Endodermal cell (in vitro differentiated cells): ENCODE measurements at regions not wholly inside any gene's neighbourhood (a gene's known extent, or its start where the extent isn't known, plus 50 kb on each side); places are given as distances from the start of the nearest gene placed in this dataset.

Source experiments
- DNase-seq: peaks from one replicate; pipeline ENCODE4 v3.0.0-alpha.2; 2017
- H3K27ac ChIP-seq: 2 replicates; pipeline ENCODE4 v1.5.1; 2013; ENCODE audit warnings: mild to moderate bottlenecking, low read depth, low read length, moderate library complexity
- H3K27me3 ChIP-seq: 2 replicates; pipeline ENCODE4 v1.6.1; 2013; ENCODE audit warnings: mild to moderate bottlenecking, low read length, moderate library complexity; ENCODE audit not compliant: insufficient read depth, control insufficient read depth, poor library complexity, severe bottlenecking
- H3K36me3 ChIP-seq: 2 replicates; pipeline ENCODE4 v1.7.0; 2013; ENCODE audit warnings: mild to moderate bottlenecking, low read length, moderate library complexity; ENCODE audit not compliant: control insufficient read depth, insufficient read depth
- H3K4me1 ChIP-seq: one replicate; pipeline ENCODE4 v1.7.0; 2013; ENCODE audit warnings: low read length; ENCODE audit not compliant: control insufficient read depth, insufficient read depth
- H3K4me3 ChIP-seq: 2 replicates; pipeline ENCODE4 v1.5.1; 2013; ENCODE audit warnings: mild to moderate bottlenecking, low read length, moderate library complexity
- H3K9ac ChIP-seq: 2 replicates; pipeline ENCODE4 v1.6.1; 2013; ENCODE audit warnings: mild to moderate bottlenecking, low read length, moderate library complexity; ENCODE audit not compliant: poor library complexity, severe bottlenecking; ENCODE audit errors: extremely low read depth
- H3K9me3 ChIP-seq: 2 replicates; pipeline ENCODE4 v1.6.1; 2013; ENCODE audit warnings: mild to moderate bottlenecking, low read length, moderate library complexity; ENCODE audit not compliant: control insufficient read depth
- H3K27ac Mint-ChIP-seq: 2 replicates; pipeline ENCODE4 v1.8.0; 2020; ENCODE audit warnings: mixed read lengths
- H3K27me3 Mint-ChIP-seq: 2 replicates; pipeline ENCODE4 v1.8.0; 2021; ENCODE audit warnings: mild to moderate bottlenecking, mixed read lengths; ENCODE audit not compliant: insufficient read depth
- H3K36me3 Mint-ChIP-seq: 2 replicates; pipeline ENCODE4 v1.8.0; 2020; ENCODE audit warnings: low read depth, mixed read lengths
- H3K4me1 Mint-ChIP-seq: 2 replicates; pipeline ENCODE4 v1.8.0; 2020; ENCODE audit warnings: mixed read lengths
- H3K4me3 Mint-ChIP-seq: 2 replicates; pipeline ENCODE4 v1.8.0; 2020; ENCODE audit warnings: mild to moderate bottlenecking, moderate library complexity, mixed read lengths
- H3K9me3 Mint-ChIP-seq: 2 replicates; pipeline ENCODE4 v1.8.0; 2020; ENCODE audit warnings: mild to moderate bottlenecking, mixed read lengths
- WGBS, 2 experiments: methylation state at CpG; one replicate each; pipeline versions ENCODE4 v1.1.5 to v1.1.7; 2013; ENCODE audit warnings: missing lambda C conversion rate in 2 of 2, mixed read lengths in 1 of 2; ENCODE audit not compliant: insufficient coverage in 1 of 2, insufficient read length in 1 of 2; 5-methylcytosine and 5-hydroxymethylcytosine counted together
- TF ChIP-seq, protein P1 (sequence below): fragments of 200-600 bp; sonication (generic); conservative IDR thresholded peaks from 2 replicates; pipeline ENCODE4 v1.5.0; 2021; ENCODE audit warnings: antibody characterized with exemption, mild to moderate bottlenecking

GRCh38 chr14:62084020-62084419 lies 321.8 kb downstream of the SNAPC1 start:
- WGBS, 2 experiments: 86 to 89% methylated on average over 17 of the region's 17 CpGs
- TF ChIP-seq, protein P1, sequence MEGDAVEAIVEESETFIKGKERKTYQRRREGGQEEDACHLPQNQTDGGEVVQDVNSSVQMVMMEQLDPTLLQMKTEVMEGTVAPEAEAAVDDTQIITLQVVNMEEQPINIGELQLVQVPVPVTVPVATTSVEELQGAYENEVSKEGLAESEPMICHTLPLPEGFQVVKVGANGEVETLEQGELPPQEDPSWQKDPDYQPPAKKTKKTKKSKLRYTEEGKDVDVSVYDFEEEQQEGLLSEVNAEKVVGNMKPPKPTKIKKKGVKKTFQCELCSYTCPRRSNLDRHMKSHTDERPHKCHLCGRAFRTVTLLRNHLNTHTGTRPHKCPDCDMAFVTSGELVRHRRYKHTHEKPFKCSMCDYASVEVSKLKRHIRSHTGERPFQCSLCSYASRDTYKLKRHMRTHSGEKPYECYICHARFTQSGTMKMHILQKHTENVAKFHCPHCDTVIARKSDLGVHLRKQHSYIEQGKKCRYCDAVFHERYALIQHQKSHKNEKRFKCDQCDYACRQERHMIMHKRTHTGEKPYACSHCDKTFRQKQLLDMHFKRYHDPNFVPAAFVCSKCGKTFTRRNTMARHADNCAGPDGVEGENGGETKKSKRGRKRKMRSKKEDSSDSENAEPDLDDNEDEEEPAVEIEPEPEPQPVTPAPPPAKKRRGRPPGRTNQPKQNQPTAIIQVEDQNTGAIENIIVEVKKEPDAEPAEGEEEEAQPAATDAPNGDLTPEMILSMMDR: no peak
- H3K9me3 ChIP-seq: no peaks in the 10 kb centered on the region
- Mint-ChIP-seq H3K4me3 (no peak overlapping the region), H3K36me3 (no peaks in the 10 kb centered on the region), H3K9me3 (peaks cover 6% of the 10 kb centered on the region), H3K27ac (no peak overlapping the region), H3K4me1 (no peaks in the 10 kb centered on the region), H3K27me3 (no peaks in the 10 kb centered on the region)
- no peak overlapping the region for H3K4me3 ChIP-seq
- no peak for DNase-seq
- H3K36me3 ChIP-seq: no peaks in the 10 kb centered on the region
- no peak overlapping the region for H3K9ac ChIP-seq
- H3K27me3 ChIP-seq: no peaks in the 10 kb centered on the region
- no peak overlapping the region for H3K27ac ChIP-seq
- no peaks in the 10 kb centered on the region for H3K4me1 ChIP-seq

- Mint-ChIP-seq H3K4me1 (no peaks in the 10 kb centered on the region), H3K36me3 (no peaks in the 10 kb centered on the region), H3K4me3 (no peak overlapping the region), H3K27ac (no peak overlapping the region), H3K9me3 (peaks cover 6% of the 10 kb centered on the region), H3K27me3 (no peaks in the 10 kb centered on the region)
- no peaks in the 10 kb centered on the region for H3K4me1 ChIP-seq
- no peaks in the 10 kb centered on the region for H3K36me3 ChIP-seq
- no peak overlapping the region for H3K9ac ChIP-seq
- WGBS, 2 experiments: 92 to 98% methylated on average over 14 of the region's 14 CpGs
- H3K9me3 ChIP-seq: no peaks in the 10 kb centered on the region
- no peak overlapping the region for H3K27ac ChIP-seq
- no peak for DNase-seq
- H3K27me3 ChIP-seq: no peaks in the 10 kb centered on the region
- H3K4me3 ChIP-seq: no peak overlapping the region
- TF ChIP-seq, protein P1: no peak
These were observed 325.0 kb downstream of the SNAPC1 start for GRCh38 chr14:62087191-62087590.

- 76% methylated on average over 1 of the region's 1 CpG; no CpG with 5 or more reads in 1 of the 2 experiments for WGBS, 2 experiments
- no peak for DNase-seq
- Mint-ChIP-seq H3K9me3 (peaks cover 3% of the 10 kb centered on the region), H3K27me3 (no peaks in the 10 kb centered on the region), H3K27ac (no peak overlapping the region), H3K4me1 (peaks cover 15% of the 10 kb centered on the region), H3K36me3 (no peaks in the 10 kb centered on the region), H3K4me3 (no peak overlapping the region)
- Histone ChIP-seq H3K4me1 (peaks cover 17% of the 10 kb centered on the region), H3K27ac (no peak overlapping the region), H3K4me3 (no peak overlapping the region), H3K27me3 (no peaks in the 10 kb centered on the region), H3K9ac (no peak overlapping the region), H3K9me3 (peaks cover 9% of the 10 kb centered on the region), H3K36me3 (no peaks in the 10 kb centered on the region)
- TF ChIP-seq, protein P1: no peak
These were observed 331.5 kb downstream of the SNAPC1 start for GRCh38 chr14:62093736-62094135.
